ENCODE measurements at regions not wholly inside any gene's neighbourhood (a gene's known extent, or its start where the extent isn't known, plus 50 kb on each side); places are given as distances from the start of the nearest gene placed in this dataset.
A peak's percentile ranks its signal among the peaks of the same experiment; 100 is the strongest.

- H3K27ac Mint-ChIP-seq: no peak overlapping the region
- no peak overlapping the region for H3K4me3 Mint-ChIP-seq
- H3K4me1 Mint-ChIP-seq (ENCODE audit: low read depth in 2 of 2): no peaks in the 10 kb centered on the region
- DNase-seq: no peak
- no peak for ATAC-seq (replicated peaks)
- peaks cover 0 to 8% of the 10 kb centered on the region in 2 donors for H3K9me3 Mint-ChIP-seq
- no peaks in the 10 kb centered on the region for H3K36me3 Mint-ChIP-seq (ENCODE audit: insufficient read depth)
- H3K27me3 Mint-ChIP-seq: peaks cover 6 to 7% of the 10 kb centered on the region in 2 donors
Measured at GRCh38 chr12:13566292-13566691, 369.8 kb downstream of the EMP1 start.

- H3K4me3 Mint-ChIP-seq: no peak overlapping the region
- no peaks in the 10 kb centered on the region for H3K4me1 Mint-ChIP-seq (ENCODE audit: low read depth in 2 of 2)
- H3K27ac Mint-ChIP-seq: no peak overlapping the region
- H3K9me3 Mint-ChIP-seq: peaks cover 0 to 8% of the 10 kb centered on the region in 2 donors
- ATAC-seq (replicated peaks) (no peak), DNase-seq (no peak)
- peaks cover 6 to 7% of the 10 kb centered on the region in 2 donors for H3K27me3 Mint-ChIP-seq
- no peaks in the 10 kb centered on the region for H3K36me3 Mint-ChIP-seq (ENCODE audit: insufficient read depth)
Measured at GRCh38 chr12:13564266-13564810, 367.8 kb downstream of the EMP1 start.

GRCh38 chr12:13563743-13564125 lies 367.2 kb downstream of the EMP1 start:
- Mint-ChIP-seq H3K27me3 (peaks cover 6 to 7% of the 10 kb centered on the region in 2 donors), H3K4me3 (no peak overlapping the region), H3K9me3 (peaks cover 0 to 8% of the 10 kb centered on the region in 2 donors), H3K4me1 (ENCODE audit: low read depth in 2 of 2) (no peaks in the 10 kb centered on the region), H3K36me3 (ENCODE audit: insufficient read depth) (no peaks in the 10 kb centered on the region), H3K27ac (no peak overlapping the region)
- DNase-seq (no peak), ATAC-seq (replicated peaks) (no peak)

- H3K4me1 Mint-ChIP-seq (ENCODE audit: low read depth in 2 of 2): no peaks in the 10 kb centered on the region
Measured at GRCh38 chr12:13562915-13563742, 366.6 kb downstream of the EMP1 start.

GRCh38 chr12:13561923-13562322 lies 365.4 kb downstream of the EMP1 start:
- no peaks in the 10 kb centered on the region for H3K36me3 Mint-ChIP-seq (ENCODE audit: insufficient read depth)
- DNase-seq: no peak
- H3K27me3 Mint-ChIP-seq: peaks cover 1 to 3% of the 10 kb centered on the region in 2 donors
- peaks cover 0 to 2% of the 10 kb centered on the region in 2 donors for H3K9me3 Mint-ChIP-seq
- H3K4me1 Mint-ChIP-seq (ENCODE audit: low read depth in 2 of 2): no peaks in the 10 kb centered on the region
- no peak overlapping the region for H3K27ac Mint-ChIP-seq
- no peak for ATAC-seq (replicated peaks)
- no peak overlapping the region for H3K4me3 Mint-ChIP-seq

More at GRCh38 chr12:13562915-13563742, 366.6 kb downstream of the EMP1 start:
- Mint-ChIP-seq H3K36me3 (ENCODE audit: insufficient read depth) (no peaks in the 10 kb centered on the region), H3K27me3 (peaks cover 6 to 7% of the 10 kb centered on the region in 2 donors), H3K27ac (no peak overlapping the region), H3K9me3 (peaks cover 0 to 8% of the 10 kb centered on the region in 2 donors), H3K4me3 (no peak overlapping the region)
- ATAC-seq (replicated peaks) (no peak), DNase-seq (no peak)

- no peak for ATAC-seq (replicated peaks)
- DNase-seq: no peak
- no peaks in the 10 kb centered on the region for H3K36me3 Mint-ChIP-seq (ENCODE audit: insufficient read depth)
- no peaks in the 10 kb centered on the region for H3K9me3 Mint-ChIP-seq
- no peaks in the 10 kb centered on the region for H3K27me3 Mint-ChIP-seq
- H3K4me1 Mint-ChIP-seq (ENCODE audit: low read depth in 2 of 2): no peaks in the 10 kb centered on the region
- no peak overlapping the region for H3K4me3 Mint-ChIP-seq
- no peak overlapping the region for H3K27ac Mint-ChIP-seq
Measured at GRCh38 chr12:13559318-13559978, 362.9 kb downstream of the EMP1 start.

GRCh38 chr12:13552830-13553229 lies 356.3 kb downstream of the EMP1 start:
- Mint-ChIP-seq H3K36me3 (ENCODE audit: insufficient read depth) (no peaks in the 10 kb centered on the region), H3K9me3 (no peaks in the 10 kb centered on the region), H3K4me3 (no peak overlapping the region)

GRCh38 chr12:13547283-13547682 lies 350.8 kb downstream of the EMP1 start:
- DNase-seq (no peak), ATAC-seq (replicated peaks) (no peak)
- H3K36me3 Mint-ChIP-seq (ENCODE audit: insufficient read depth): no peaks in the 10 kb centered on the region
- no peaks in the 10 kb centered on the region for H3K9me3 Mint-ChIP-seq
- H3K27me3 Mint-ChIP-seq: peaks cover 0 to 10% of the 10 kb centered on the region in 2 donors
- no peak overlapping the region for H3K27ac Mint-ChIP-seq
- H3K4me3 Mint-ChIP-seq: no peak overlapping the region
- H3K4me1 Mint-ChIP-seq (ENCODE audit: low read depth in 2 of 2): no peaks in the 10 kb centered on the region

More at GRCh38 chr12:13552830-13553229, 356.3 kb downstream of the EMP1 start:
- no peak for ATAC-seq (replicated peaks)
- no peaks in the 10 kb centered on the region for H3K4me1 Mint-ChIP-seq (ENCODE audit: low read depth in 2 of 2)
- H3K27ac Mint-ChIP-seq: no peak overlapping the region
- H3K27me3 Mint-ChIP-seq: no peaks in the 10 kb centered on the region
- DNase-seq: no peak

- no peak for DNase-seq
- peaks cover 0 to 10% of the 10 kb centered on the region in 2 donors for H3K27me3 Mint-ChIP-seq
- no peaks in the 10 kb centered on the region for H3K9me3 Mint-ChIP-seq
- H3K4me1 Mint-ChIP-seq (ENCODE audit: low read depth in 2 of 2): no peaks in the 10 kb centered on the region
- ATAC-seq (replicated peaks): no peak
- H3K27ac Mint-ChIP-seq: no peak overlapping the region
- H3K36me3 Mint-ChIP-seq (ENCODE audit: insufficient read depth): no peaks in the 10 kb centered on the region
- no peak overlapping the region for H3K4me3 Mint-ChIP-seq
Measured at GRCh38 chr12:13546231-13546630, 349.7 kb downstream of the EMP1 start.

GRCh38 chr12:13539051-13539450 lies 342.5 kb downstream of the EMP1 start:
- Mint-ChIP-seq H3K4me1 (ENCODE audit: low read depth in 2 of 2) (no peaks in the 10 kb centered on the region), H3K4me3 (no peak overlapping the region), H3K9me3 (no peaks in the 10 kb centered on the region), H3K27ac (no peak overlapping the region), H3K27me3 (peaks cover 0 to 21% of the 10 kb centered on the region in 2 donors), H3K36me3 (ENCODE audit: insufficient read depth) (no peaks in the 10 kb centered on the region)
- DNase-seq (no peak), ATAC-seq (replicated peaks) (no peak)

GRCh38 chr12:13538136-13538535 lies 341.6 kb downstream of the EMP1 start:
- ATAC-seq (replicated peaks) (no peak), DNase-seq (no peak)
- H3K4me3 Mint-ChIP-seq: no peak overlapping the region
- H3K36me3 Mint-ChIP-seq (ENCODE audit: insufficient read depth): no peaks in the 10 kb centered on the region
- no peaks in the 10 kb centered on the region for H3K4me1 Mint-ChIP-seq (ENCODE audit: low read depth in 2 of 2)
- no peaks in the 10 kb centered on the region for H3K9me3 Mint-ChIP-seq
- H3K27me3 Mint-ChIP-seq: peaks cover 0 to 21% of the 10 kb centered on the region in 2 donors
- H3K27ac Mint-ChIP-seq: no peak overlapping the region

GRCh38 chr12:13537623-13538022 lies 341.1 kb downstream of the EMP1 start:
- no peaks in the 10 kb centered on the region for H3K4me1 Mint-ChIP-seq (ENCODE audit: low read depth in 2 of 2)
- DNase-seq: no peak
- no peak overlapping the region for H3K27ac Mint-ChIP-seq
- no peak overlapping the region for H3K4me3 Mint-ChIP-seq
- no peaks in the 10 kb centered on the region for H3K9me3 Mint-ChIP-seq
- no peaks in the 10 kb centered on the region for H3K36me3 Mint-ChIP-seq (ENCODE audit: insufficient read depth)
- H3K27me3 Mint-ChIP-seq: peaks cover 0 to 21% of the 10 kb centered on the region in 2 donors
- no peak for ATAC-seq (replicated peaks)

GRCh38 chr12:13536219-13536910 lies 339.8 kb downstream of the EMP1 start:
- H3K4me1 Mint-ChIP-seq (ENCODE audit: low read depth in 2 of 2): no peaks in the 10 kb centered on the region
- no peaks in the 10 kb centered on the region for H3K9me3 Mint-ChIP-seq
- ATAC-seq (replicated peaks) (peak; percentile 29), DNase-seq (no peak)
- H3K27me3 Mint-ChIP-seq: peaks cover 0 to 21% of the 10 kb centered on the region in 2 donors
- H3K36me3 Mint-ChIP-seq (ENCODE audit: insufficient read depth): no peaks in the 10 kb centered on the region
- H3K27ac Mint-ChIP-seq: no peak overlapping the region
- no peak overlapping the region for H3K4me3 Mint-ChIP-seq
